ENCODE measurements at regions not wholly inside any gene's neighbourhood (a gene's known extent, or its start where the extent isn't known, plus 50 kb on each side); places are given as distances from the start of the nearest gene placed in this dataset.
"Not testable (repeated sequence)": the region's sequence is repeated elsewhere in the genome, so short reads cannot be mapped to it uniquely, and the experiment has no call there.

GRCh38 chr19:27966390-27966816, 1246.5 kb downstream of the UQCRFS1 start:
- no peak for DNase-seq
- ATAC-seq, result no peak
- intact Hi-C loops (cut with DNase I), result no loop called here

DNA sequence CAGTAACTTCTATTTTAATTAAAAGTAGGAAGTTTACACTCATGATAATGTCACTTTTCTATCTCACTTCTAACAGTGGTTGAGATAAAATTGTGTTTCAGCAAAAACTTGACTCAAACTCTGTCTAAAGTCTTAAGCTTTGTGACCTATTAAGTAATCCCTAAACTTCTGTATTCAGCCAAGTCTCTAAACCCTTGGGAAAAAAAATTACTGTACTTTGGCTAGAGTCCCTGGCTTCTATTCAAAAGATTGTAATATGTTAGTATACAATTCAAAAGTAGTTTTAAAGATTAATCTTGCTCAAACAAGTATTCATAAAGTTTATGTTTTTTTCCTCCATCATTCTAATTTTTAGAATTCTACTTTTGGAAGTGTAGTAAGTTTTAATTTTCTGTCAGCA, 1248.8 kb downstream of the UQCRFS1 start:
- peak in 1 of 2 donors; percentile 22 for ATAC-seq
- intact Hi-C loops (cut with DNase I), result no loop called here
- DNase-seq, result no peak

DNA sequence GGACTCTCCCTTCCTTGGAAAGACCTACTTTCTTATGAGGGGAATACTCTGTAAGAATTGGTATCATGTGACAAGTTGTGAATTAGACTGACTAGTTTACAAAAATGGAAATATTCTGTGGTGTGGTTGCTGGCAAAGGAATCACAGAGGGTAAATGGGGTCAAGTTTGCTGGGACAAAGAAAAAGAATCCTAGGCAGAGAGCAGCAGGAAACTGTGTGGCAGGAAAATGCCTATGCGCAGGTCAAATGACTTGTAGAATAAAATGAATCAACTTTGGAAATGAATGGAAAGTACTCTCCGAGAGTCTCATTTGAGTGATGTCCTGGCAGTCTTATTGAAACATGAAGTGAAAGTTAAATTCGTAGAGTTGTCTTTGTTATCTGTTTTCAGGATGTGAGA, 1250.7 kb downstream of the UQCRFS1 start:
- ATAC-seq, result no peak
- intact Hi-C loops (cut with DNase I), result no loop called here
- DNase-seq, result no peak

DNA sequence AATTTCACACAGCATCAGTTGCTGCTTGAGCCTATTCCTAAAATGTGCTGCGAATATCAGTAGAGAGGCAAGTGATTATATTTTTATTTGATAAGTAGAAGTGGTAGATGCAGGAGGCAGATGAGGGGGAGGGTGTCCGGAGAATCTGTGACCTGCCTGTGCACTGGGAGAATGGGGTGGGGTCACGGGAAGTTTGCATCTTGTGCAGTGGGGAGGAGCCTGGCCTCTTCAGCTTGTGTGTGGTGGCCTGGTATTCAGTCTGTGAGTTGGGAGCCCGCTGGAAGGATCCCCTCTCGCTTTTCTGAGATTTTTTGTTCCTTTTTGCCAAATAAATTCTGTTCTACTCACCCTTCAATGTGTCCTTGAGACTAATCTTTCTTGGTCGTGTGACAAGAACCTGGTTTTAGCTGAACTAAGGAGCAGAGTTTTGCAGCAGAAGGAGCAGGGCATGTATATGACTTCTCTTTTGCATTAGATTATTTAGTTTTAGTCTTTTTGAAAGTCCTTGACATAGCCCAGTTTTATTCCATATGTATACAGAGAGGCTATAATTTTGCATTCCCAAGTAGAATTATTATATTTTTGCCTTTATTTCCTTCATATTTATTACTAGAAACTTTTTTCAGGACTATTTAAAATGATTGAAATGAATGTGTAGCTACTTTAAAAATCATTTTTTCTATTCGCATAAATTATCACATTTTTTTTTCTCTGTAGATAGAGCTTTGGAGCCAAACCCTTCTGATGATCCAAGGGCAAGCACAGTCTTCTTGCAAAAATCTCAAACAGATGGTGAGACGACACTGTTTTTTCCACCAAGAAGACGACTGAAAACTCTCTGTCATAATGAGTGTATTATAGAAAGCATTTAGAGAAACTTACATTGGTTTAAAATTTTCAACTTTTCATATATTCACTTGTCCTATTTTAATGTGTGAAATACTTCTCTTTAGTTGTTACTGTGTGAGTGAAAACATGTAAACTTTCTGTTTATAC, 1257.2 kb downstream of the UQCRFS1 start:
- ATAC-seq (no peak), DNase-seq (no peak)
- intact Hi-C loops (cut with DNase I), result no loop called here

DNA sequence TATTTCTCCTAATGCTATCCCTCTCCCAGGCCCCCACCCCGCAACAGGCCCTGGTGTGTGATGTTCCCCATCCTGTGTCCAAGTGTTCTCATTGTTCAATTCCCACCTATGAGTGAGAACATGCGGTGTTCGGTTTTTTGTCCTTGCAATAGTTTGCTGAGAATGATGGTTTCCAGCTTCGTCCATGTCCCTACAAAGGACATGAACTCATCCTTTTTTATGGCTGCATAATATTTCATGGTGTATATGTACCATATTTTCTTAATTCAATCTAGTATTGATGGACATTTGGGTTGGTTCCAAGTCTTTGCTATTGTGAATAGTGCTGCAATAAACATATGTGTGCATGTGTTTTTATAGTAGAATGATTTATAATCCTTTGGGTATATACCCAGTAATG, 1270.3 kb downstream of the UQCRFS1 start:
- DNase-seq; ATAC-seq; intact Hi-C loops (cut with DNase I): not testable (repeated sequence)

- intact Hi-C loops (cut with DNase I), result no loop called here
- DNase-seq (no peak), ATAC-seq (no peak)
Observed at GRCh38 chr19:27936139-27936538, 1276.8 kb downstream of the UQCRFS1 start.

DNA sequence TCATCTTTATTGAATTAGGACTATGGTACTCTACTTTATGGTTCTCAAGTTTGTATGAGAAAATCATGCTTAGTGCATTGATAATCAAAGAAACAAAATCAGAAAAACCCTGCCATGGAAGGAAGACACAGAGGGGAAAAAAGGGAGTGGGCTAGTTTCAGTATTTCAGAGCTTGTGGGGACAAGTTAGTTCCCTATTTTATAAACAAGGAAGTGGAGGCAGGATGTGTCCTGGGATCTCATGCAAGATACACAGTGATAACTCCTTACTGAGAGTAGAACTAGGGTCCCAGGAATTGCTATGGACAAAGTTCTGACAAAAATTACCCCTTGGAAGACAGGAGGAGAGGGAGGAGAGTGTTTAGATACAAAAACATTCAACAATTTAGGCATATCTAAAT, 1277.3 kb downstream of the UQCRFS1 start:
- no peak for ATAC-seq
- intact Hi-C loops (cut with DNase I), result no loop called here
- no peak for DNase-seq

- intact Hi-C loops (cut with DNase I), result no loop called here
- no peak for DNase-seq
- ATAC-seq, result no peak
Observed at GRCh38 chr19:27929399-27929798, 1283.6 kb downstream of the UQCRFS1 start.

GRCh38 chr19:27925202-27925601, 1287.7 kb downstream of the UQCRFS1 start:
- intact Hi-C loops (cut with DNase I), result no loop called here
- DNase-seq (no peak), ATAC-seq (no peak)

DNA sequence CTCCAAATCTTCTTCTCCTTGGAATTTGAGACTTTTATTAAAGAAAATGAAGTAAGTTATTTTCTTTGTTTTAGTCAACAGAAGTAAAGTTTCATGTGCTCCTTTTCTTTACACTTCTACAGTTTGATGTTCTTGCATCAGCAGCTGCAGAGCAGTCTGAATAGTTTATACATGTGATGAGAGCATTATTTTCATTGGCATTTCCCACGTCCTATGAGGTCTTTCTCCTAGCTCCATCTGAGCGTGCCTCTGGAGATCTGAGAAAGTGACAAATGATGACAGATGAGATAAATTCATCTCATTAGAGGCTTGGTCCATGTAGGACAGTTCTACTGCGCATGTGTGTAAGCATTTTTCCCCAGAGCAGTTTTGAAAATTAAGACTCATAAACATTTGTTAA, 1290.0 kb downstream of the UQCRFS1 start:
- ATAC-seq, result no peak
- DNase-seq, result no peak
- intact Hi-C loops (cut with DNase I), result no loop called here

DNA sequence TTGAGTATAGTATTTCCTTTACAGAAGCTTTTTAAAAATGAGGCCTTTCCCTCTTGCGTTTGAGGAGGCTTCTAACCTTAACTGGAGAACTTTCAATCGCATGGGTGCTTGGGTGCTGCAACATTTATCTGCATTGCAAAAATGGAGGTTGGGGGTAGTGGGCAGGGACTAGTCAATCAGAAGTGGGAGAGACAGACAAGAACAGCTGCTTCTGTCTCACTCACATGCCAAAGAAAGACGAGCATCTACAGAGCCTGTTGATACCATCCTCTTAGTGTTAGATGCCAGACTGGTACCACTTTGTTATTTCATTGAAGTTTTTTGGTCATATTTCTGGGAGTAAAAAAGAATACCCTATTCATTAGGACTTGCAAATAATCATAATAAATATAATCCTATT, 1292.2 kb downstream of the UQCRFS1 start:
- no peak for DNase-seq
- intact Hi-C loops (cut with DNase I), result no loop called here
- ATAC-seq, result no peak

- no peak for DNase-seq
- ATAC-seq, result no peak
- intact Hi-C loops (cut with DNase I), result no loop called here
Observed at GRCh38 chr19:27918818-27919217, 1294.1 kb downstream of the UQCRFS1 start.

DNA sequence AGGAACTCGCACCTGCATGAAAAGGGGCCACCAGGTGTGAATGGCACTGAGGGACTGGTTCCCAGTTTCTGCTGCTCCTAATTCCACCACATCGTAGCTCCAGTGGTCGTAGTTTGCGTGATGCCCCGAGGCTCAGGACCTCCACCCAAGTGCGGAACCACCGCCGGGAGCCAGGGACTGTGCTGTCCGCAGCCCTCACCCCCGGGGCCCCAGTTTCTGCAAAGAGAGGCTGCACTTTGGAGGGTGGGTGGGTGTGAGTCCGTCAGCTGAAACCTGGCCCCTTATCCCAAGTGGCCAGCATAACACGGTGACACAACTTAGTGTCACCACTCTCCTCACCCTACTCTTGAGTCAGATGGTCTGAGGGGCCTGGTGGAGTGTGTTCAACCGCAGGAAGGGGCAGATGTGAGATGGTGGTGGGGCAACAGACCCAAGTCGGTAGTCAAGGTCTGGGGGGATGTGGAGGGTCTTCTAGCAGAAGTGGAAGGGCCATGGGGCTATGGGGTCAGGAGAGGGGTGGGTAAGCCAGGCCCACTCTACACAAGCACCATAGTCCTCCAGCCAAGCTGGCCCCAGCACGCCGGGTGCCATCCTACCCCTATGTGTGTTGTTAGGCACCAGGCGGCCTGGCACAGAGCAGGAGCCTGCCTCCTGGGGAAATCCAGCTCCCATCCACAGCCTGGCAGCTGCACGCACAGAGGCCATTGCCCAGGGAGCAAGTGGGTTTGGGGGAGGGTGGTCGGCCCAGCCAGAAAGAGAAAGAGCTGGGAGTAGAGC, 1301.6 kb downstream of the UQCRFS1 start:
- intact Hi-C loops (cut with DNase I), result no loop called here
- DNase-seq (no peak), ATAC-seq (no peak)

DNA sequence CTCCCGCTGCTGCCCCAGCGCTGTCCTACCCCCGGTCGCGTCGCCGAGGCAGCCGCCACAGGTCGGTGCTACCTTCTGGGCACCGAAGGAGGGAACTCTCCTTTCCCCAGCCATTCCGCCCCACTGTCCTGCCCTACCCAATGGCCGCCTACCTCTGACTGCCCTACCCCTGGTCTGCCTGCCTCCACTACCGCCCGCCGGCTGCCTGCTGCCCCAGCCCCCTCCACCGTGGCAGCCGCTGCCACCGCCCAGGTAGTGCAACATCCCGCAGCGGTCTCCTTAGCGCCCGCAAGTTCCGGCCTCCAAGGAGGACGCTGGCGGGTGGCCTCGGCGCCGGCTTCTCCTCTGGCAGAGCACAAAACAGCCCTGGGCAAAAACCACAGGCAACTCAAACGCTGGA, 1303.1 kb downstream of the UQCRFS1 start:
- intact Hi-C loops (cut with DNase I), result no loop called here
- ATAC-seq (no peak), DNase-seq (no peak)

DNA sequence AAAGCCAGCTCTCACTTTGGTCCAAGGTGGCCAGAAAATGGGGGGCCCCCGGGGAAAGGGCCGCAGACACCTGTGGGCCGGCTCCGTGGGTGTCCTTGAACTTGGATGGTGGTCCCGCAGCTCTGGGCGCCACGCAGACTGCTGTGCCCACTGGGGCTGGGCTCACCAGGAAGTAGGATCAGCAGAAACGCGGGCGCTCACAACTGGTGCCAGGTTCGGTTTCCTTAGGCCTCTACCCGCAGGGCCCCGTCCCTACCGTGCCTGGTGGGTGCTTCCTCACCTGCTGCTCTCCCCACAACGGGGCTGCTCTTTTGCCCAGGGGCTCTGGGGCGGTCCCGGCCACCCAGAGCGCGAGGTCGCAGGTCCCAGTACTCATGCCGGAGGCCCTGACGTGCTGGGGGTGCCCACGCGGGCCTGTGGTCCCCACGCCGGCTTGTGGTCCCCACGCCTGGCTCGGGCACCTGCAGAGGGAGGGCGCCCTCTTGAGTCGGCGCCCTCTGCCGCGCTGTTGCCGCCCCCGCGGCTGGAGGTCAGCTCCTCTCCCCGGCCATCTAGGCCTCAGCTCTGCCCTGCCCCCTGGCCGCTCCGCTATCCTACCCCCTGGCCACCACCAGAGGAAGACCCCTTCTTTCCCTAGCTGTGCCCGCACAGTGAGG, 1303.6 kb downstream of the UQCRFS1 start:
- DNase-seq, result no peak
- intact Hi-C loops (cut with DNase I), result no loop called here
- ATAC-seq, result no peak

- no peak for ATAC-seq
- DNase-seq, result no peak
Observed at GRCh38 chr19:27906081-27906480, 1306.9 kb downstream of the UQCRFS1 start.

DNA sequence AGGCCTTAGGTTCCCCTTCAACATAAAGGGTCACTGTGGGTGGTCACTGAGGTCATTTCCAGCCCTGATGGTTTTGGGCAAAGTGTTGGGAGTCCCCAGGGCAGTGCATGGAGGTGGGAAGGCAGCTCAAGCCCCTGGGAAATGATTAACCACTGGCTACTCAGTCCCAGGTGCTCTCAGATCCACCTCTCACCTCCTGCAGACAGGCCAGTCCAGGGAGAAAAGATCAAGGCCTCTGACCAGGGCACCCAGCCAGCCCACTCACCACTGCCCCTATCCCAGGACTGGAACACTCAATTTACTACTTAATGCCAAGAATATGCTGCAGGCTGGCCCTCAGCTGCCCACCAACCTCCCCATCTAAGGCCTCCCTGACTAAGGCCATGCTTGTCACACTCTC, 1307.9 kb downstream of the UQCRFS1 start:
- intact Hi-C loops (cut with DNase I), result no loop called here
- no peak for DNase-seq
- ATAC-seq, result no peak

More at GRCh38 chr19:27906081-27906480, 1306.9 kb downstream of the UQCRFS1 start:
- intact Hi-C loops (cut with DNase I), result no loop called here

DNA sequence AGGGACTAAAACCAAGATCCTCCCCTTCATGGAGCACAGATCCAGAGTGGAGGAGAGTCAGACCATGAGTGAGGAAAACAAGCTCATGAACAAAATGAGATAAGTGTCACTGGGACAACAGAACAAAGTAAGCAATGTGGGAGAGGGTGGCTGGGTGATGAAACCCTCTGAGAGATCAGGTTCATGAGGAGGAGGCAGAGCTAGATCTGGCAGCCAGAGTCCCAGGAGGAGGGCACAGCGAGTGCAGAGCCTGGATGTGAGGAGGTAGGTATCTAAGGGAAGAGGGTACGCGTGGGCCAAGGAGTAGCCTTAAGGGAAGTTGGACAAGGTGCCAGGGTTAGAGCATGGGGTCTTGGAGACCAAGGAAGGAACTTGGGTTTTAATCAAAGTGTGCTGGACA, 1311.9 kb downstream of the UQCRFS1 start:
- intact Hi-C loops (cut with DNase I), result no loop called here
- ATAC-seq (no peak), DNase-seq (no peak)

DNA sequence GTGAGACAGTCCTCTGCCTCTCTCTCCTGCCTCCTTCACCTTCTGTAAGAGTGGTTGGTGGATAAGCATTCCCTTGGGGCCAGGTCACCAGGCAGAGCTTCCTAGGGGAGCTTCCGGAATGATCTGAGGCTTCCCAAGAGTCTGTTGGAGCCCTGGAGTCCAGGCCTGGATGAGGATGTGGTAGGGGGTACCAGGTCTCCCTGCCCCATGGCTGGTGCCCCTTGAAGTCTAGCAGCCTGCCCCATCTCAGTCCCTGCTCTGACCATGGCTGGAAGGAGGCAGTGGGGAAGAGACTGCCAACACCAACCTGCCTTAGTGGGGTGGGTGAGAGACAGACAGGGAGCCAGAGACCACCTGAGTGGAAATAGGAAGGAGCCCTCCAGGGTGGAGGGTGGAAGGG, 1316.9 kb downstream of the UQCRFS1 start:
- intact Hi-C loops (cut with DNase I), result no loop called here
- DNase-seq (no peak), ATAC-seq (no peak)
